ENCODE measurements at regions not wholly inside any gene's neighbourhood (a gene's known extent, or its start where the extent isn't known, plus 50 kb on each side); places are given as distances from the start of the nearest gene placed in this dataset.

GRCh38 chr6:163808231-163808630, 393.7 kb downstream of the QKI start:
- Mint-ChIP-seq H3K9me3 (ENCODE audit: low read depth) (no peaks in the 10 kb centered on the region), H3K27ac (ENCODE audit: unreplicated experiment) (no peak overlapping the region), H3K4me3 (ENCODE audit: unreplicated experiment) (no peak overlapping the region)

GRCh38 chr6:163806755-163807499, 392.4 kb downstream of the QKI start:
- no peaks in the 10 kb centered on the region for H3K27me3 Mint-ChIP-seq (ENCODE audit: low read depth)
- DNase-seq (ENCODE audit: low spot score) = peak; percentile 51
- TF ChIP-seq CTCF (IDR thresholded peaks at IDR 0.05) = no peak
- no peaks in the 10 kb centered on the region for H3K9me3 Mint-ChIP-seq (ENCODE audit: low read depth)
- no peaks in the 10 kb centered on the region for H3K4me1 Mint-ChIP-seq (ENCODE audit: low read depth)
- H3K36me3 Mint-ChIP-seq (ENCODE audit: low read depth) = no peaks in the 10 kb centered on the region
- no peak overlapping the region for H3K27ac Mint-ChIP-seq (ENCODE audit: unreplicated experiment)
- no peak overlapping the region for H3K4me3 Mint-ChIP-seq (ENCODE audit: unreplicated experiment)

More at GRCh38 chr6:163808231-163808630, 393.7 kb downstream of the QKI start:
- no peak for TF ChIP-seq CTCF (IDR thresholded peaks at IDR 0.05)
- DNase-seq (ENCODE audit: low spot score) = no peak
- Mint-ChIP-seq H3K36me3 (ENCODE audit: low read depth) (no peaks in the 10 kb centered on the region), H3K4me1 (ENCODE audit: low read depth) (no peaks in the 10 kb centered on the region), H3K27me3 (ENCODE audit: low read depth) (no peaks in the 10 kb centered on the region)

- no peak overlapping the region for H3K4me3 Mint-ChIP-seq (ENCODE audit: unreplicated experiment)
- H3K27ac Mint-ChIP-seq (ENCODE audit: unreplicated experiment) = no peak overlapping the region
- no peak for DNase-seq (ENCODE audit: low spot score)
- TF ChIP-seq CTCF (IDR thresholded peaks at IDR 0.05) = no peak
- no peaks in the 10 kb centered on the region for H3K27me3 Mint-ChIP-seq (ENCODE audit: low read depth)
- H3K4me1 Mint-ChIP-seq (ENCODE audit: low read depth) = no peaks in the 10 kb centered on the region
- no peaks in the 10 kb centered on the region for H3K9me3 Mint-ChIP-seq (ENCODE audit: low read depth)
- no peaks in the 10 kb centered on the region for H3K36me3 Mint-ChIP-seq (ENCODE audit: low read depth)
Measured at GRCh38 chr6:163804991-163805390, 390.5 kb downstream of the QKI start.

GRCh38 chr6:163802267-163802666, 387.7 kb downstream of the QKI start:
- Mint-ChIP-seq H3K27me3 (ENCODE audit: low read depth) (no peaks in the 10 kb centered on the region), H3K9me3 (ENCODE audit: low read depth) (peaks cover 6% of the 10 kb centered on the region), H3K4me1 (ENCODE audit: low read depth) (no peaks in the 10 kb centered on the region), H3K27ac (ENCODE audit: unreplicated experiment) (no peak overlapping the region), H3K36me3 (ENCODE audit: low read depth) (no peaks in the 10 kb centered on the region), H3K4me3 (ENCODE audit: unreplicated experiment) (no peak overlapping the region)
- no peak for DNase-seq (ENCODE audit: low spot score)
- TF ChIP-seq CTCF (IDR thresholded peaks at IDR 0.05) = no peak

GRCh38 chr6:163797296-163797845, 382.9 kb downstream of the QKI start:
- Mint-ChIP-seq H3K27ac (ENCODE audit: unreplicated experiment) (no peak overlapping the region), H3K4me3 (ENCODE audit: unreplicated experiment) (no peak overlapping the region)

More at GRCh38 chr6:163797296-163797845, 382.9 kb downstream of the QKI start:
- H3K27me3 Mint-ChIP-seq (ENCODE audit: low read depth) = no peaks in the 10 kb centered on the region
- no peaks in the 10 kb centered on the region for H3K36me3 Mint-ChIP-seq (ENCODE audit: low read depth)
- no peak for DNase-seq (ENCODE audit: low spot score)
- peaks cover 6% of the 10 kb centered on the region for H3K9me3 Mint-ChIP-seq (ENCODE audit: low read depth)
- TF ChIP-seq CTCF (IDR thresholded peaks at IDR 0.05) = no peak
- H3K4me1 Mint-ChIP-seq (ENCODE audit: low read depth) = peaks cover 19% of the 10 kb centered on the region
